GM13976 (cell line): ENCODE measurements at regions not wholly inside any gene's neighbourhood (a gene's known extent, or its start where the extent isn't known, plus 50 kb on each side); places are given as distances from the start of the nearest gene placed in this dataset.
"Not testable (repeated sequence)": the region's sequence is repeated elsewhere in the genome, so short reads cannot be mapped to it uniquely, and the experiment has no call there.

Experiments used
- DNase-seq: peaks from one replicate; pipeline ENCODE4 v3.0.0; 2012; ENCODE audit warnings: low spot score
- CTCF ChIP-seq: IDR thresholded peaks from 2 replicates; pipeline ENCODE4 v1.5.1; 2012; ENCODE audit warnings: borderline replicate concordance, mild to moderate bottlenecking; ENCODE audit not compliant: insufficient read depth; ENCODE audit errors: extremely low read depth, missing control alignments, control extremely low read depth
- in situ Hi-C: fragments of 300-500 bp; cut with MboI; formaldehyde crosslinking; loops from one replicate; pipeline ENCODE4 v1.12.0; 2022; ENCODE audit warnings: low sequenced_read_pairs, mixed read lengths, inconsistent platforms; ENCODE audit not compliant: unreplicated experiment

GRCh38 chr3:148540266-148540665, 157.4 kb upstream of the AGTR1 start:
- no peak for TF ChIP-seq CTCF
- DNase-seq: no peak
- in situ Hi-C loops: no loop called here

- in situ Hi-C loops: no loop called here
- TF ChIP-seq CTCF: no peak
- DNase-seq: no peak
Observed at GRCh38 chr3:148540851-148541250, 156.9 kb upstream of the AGTR1 start.

DNA sequence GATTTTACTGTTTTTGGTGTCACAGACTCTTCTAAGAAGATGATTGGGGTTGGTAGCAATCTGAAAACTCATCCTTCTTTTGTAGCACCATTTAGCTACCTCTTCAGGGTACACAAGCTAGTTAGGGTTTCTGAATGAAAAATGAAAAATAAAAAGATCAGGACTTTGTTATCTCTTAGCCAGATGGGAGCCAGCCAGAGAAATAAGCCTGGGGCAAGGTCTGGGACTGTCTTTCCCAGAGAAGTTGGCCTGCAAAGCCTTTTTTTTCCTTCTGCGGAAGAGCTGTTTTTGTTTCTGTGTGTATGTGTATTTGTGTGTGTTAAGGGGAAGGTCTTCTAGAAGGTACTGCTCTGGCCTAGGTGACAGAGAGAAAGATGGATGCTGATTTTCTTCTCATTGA, 150.7 kb upstream of the AGTR1 start:
- DNase-seq: no peak
- TF ChIP-seq CTCF: no peak
- in situ Hi-C loops: no loop called here

DNA sequence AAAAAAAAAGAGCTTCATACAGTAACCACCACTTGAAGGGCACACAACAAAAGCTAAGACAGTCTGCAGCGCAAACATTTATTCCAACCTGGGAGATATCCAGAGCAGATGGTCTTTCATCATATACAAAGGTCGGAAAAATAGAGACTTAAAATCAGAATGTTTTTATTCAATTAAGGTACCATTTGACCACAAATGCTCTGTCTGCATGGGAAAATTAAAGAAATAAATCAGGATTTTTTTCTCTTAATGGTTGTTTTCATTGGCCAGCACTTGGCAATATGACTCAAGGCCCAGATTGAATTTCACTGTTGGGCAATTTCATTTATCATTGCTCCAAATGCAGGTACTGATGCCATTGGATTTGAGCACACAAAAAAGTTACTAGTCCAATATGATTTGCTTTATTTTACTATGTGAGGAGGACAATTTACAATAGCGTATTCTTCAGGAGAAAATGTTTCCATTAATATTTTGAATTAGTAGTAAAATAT, 145.9 kb upstream of the AGTR1 start:
- in situ Hi-C loops: no loop called here
- no peak for TF ChIP-seq CTCF
- no peak for DNase-seq

DNA sequence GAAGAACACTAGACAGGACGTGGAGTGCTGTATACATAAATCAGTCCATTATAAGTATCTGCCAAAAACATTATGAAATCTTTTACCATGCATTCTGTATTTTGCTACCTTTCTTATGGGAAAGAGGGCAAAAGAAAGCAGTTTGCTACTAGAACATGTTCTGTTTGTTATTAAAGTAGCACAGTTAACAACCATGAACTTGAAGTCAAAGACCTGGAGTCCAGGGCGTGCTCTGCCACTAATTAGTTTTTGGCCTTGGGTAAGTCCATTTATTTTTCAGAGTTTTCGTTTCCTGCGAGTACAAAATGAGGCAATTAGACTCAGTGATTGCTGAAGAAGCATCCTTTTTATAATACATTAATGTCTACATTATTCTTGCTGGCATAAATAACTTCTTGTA, 143.3 kb upstream of the AGTR1 start:
- in situ Hi-C loops: no loop called here
- TF ChIP-seq CTCF: no peak
- no peak for DNase-seq

DNA sequence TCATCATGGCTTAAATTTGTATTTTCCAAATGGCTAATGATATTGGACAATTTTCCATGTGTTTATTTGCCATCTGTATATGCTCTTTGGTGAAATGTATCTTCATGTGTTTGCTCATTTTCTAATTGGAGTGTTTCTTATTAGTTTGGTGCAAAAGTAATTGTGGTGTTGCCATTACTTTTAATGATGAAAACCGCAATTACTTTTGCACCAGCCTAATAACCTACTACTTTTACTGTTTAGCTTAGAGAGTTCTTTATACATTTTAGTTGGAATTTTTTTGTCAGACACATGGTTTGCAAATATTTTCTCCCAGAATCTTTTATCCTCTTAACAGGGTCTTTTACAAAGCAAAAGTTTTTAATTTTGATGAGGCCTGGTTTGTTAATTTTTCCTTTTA, 141.0 kb upstream of the AGTR1 start:
- no peak for DNase-seq
- no peak for TF ChIP-seq CTCF
- in situ Hi-C loops: no loop called here

- in situ Hi-C loops, DNase-seq: not testable (repeated sequence)
Observed at GRCh38 chr3:148577579-148577978, 120.1 kb upstream of the AGTR1 start.
